ENCODE measurements at regions not wholly inside any gene's neighbourhood (a gene's known extent, or its start where the extent isn't known, plus 50 kb on each side); places are given as distances from the start of the nearest gene placed in this dataset.

DNA sequence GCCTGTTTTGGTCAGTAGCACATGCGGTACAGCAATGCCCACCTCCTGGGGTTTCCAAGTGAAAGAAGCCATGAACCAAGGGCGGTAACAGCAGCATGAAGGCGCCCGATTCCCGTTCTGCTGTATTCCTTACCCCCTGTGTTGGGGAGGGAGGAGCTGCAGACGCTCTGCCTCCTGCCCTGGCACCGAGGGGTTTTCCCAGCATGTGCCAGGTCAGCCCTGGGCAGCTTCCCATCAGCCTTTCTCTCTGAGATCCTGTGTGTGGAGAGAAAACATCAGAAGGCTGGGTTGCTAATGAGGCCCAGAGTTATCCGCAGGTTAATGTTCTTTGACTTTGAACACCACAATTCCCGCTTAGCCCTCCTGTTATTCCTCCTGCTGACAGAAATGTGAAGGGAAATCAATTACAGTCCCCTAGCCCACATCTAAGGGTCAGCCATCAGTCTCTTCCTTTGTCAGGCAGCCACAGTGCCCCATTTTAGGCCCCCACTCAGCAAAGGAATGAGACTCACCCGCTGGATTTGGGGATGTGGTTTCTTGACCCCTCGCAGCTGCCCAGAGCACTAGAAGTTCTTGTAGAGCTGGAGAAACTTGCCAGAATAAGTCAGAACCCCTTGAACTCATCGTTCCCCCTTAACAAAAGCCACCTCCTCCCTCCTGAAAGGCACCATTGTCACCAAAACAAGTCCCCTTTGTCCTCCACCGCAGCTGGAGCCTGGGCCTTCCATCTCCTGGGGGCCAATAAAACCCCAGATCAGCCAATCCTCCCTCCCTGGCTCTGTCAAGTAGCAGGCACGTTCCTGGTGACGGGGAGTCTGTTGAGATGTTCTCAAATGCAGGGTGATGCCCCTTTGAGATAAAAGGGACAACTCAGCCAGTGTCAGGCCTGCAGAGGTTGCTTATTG lies 168.5 kb downstream of the KATNIP start:
- H3K36me3 Mint-ChIP-seq (ENCODE audit: insufficient read depth in 2 of 2): no peaks in the 10 kb centered on the region
- H3K4me1 Mint-ChIP-seq (ENCODE audit: low read depth): no peaks in the 10 kb centered on the region
- no peaks in the 10 kb centered on the region for H3K9me3 Mint-ChIP-seq

DNA sequence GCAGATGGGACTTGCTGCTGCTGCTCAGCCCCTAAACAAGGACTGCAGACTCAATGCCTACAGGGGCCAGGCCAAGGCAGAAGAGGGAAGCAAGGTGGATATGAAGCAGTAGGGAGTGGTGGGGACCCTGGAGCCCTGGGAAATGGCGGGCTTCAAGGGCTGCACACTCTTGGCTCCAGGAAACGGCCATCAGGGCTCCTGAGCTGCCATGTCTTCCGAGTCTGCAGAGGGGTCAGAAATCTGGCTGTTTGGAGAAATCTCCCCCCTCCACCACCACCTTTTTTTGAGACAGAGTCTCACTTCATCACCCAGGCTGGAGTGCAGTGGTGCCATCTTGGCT lies 169.1 kb downstream of the KATNIP start:
- H3K36me3 Mint-ChIP-seq (ENCODE audit: insufficient read depth in 2 of 2): no peaks in the 10 kb centered on the region
- ATAC-seq (replicated peaks in 1 of 2) (no peak), DNase-seq (no peak)
- H3K9me3 Mint-ChIP-seq: no peaks in the 10 kb centered on the region
- H3K27ac Mint-ChIP-seq: no peak overlapping the region
- H3K4me1 Mint-ChIP-seq (ENCODE audit: low read depth): no peaks in the 10 kb centered on the region
- H3K4me3 Mint-ChIP-seq: no peak overlapping the region
- no peaks in the 10 kb centered on the region for H3K27me3 Mint-ChIP-seq (ENCODE audit: low read depth)

More for the DNA sequence above, 168.5 kb downstream of the KATNIP start:
- ATAC-seq (replicated peaks in 1 of 2) (no peak), DNase-seq (no peak)
- Mint-ChIP-seq H3K27ac (no peak overlapping the region), H3K4me3 (no peak overlapping the region), H3K27me3 (ENCODE audit: low read depth) (no peaks in the 10 kb centered on the region)

GRCh38 chr16:27720731-27721530 lies 171.0 kb downstream of the KATNIP start:
- Mint-ChIP-seq H3K4me3 (no peak overlapping the region), H3K4me1 (ENCODE audit: low read depth) (no peaks in the 10 kb centered on the region), H3K27me3 (ENCODE audit: low read depth) (no peaks in the 10 kb centered on the region), H3K27ac (no peak overlapping the region), H3K9me3 (no peaks in the 10 kb centered on the region), H3K36me3 (ENCODE audit: insufficient read depth in 2 of 2) (no peaks in the 10 kb centered on the region)
- ATAC-seq (replicated peaks in 1 of 2) (no peak), DNase-seq (no peak)

DNA sequence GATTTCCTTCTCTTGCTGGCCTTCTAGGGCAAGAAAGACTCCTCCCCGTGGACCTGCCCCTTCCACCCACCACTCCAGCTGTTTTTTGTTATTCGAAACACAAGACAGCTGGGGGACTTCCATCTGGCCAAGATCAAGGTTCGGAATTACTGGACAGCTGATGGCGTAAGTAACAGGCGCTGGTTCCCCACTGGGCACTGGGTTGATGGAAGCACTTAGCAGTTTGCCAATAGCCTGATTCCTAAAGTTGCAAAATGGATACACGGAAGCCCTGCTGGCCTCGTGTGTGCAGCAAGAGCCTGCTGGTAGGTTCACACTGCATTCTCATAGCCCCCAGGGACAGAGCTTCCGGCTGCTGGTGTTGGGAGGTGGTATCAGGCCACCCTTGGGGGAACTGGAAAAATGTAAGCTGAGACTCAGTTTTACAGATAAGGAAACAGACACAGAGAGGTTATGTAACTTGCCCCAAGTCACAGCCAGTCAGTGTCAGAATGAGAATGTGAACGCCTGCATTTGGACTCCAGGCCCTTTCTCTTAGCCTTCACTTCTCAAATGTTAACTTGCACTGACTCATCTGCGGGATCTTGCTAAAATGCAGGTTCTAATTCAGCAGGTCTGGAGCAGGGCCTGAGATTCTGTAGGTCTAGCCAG lies 171.7 kb downstream of the KATNIP start:
- H3K4me3 Mint-ChIP-seq: no peak overlapping the region
- H3K4me1 Mint-ChIP-seq (ENCODE audit: low read depth): no peaks in the 10 kb centered on the region
- DNase-seq: no peak
- no peak overlapping the region for H3K27ac Mint-ChIP-seq
- ATAC-seq (replicated peaks in 1 of 2): no peak
- no peaks in the 10 kb centered on the region for H3K27me3 Mint-ChIP-seq (ENCODE audit: low read depth)
- H3K36me3 Mint-ChIP-seq (ENCODE audit: insufficient read depth in 2 of 2): no peaks in the 10 kb centered on the region
- no peaks in the 10 kb centered on the region for H3K9me3 Mint-ChIP-seq

DNA sequence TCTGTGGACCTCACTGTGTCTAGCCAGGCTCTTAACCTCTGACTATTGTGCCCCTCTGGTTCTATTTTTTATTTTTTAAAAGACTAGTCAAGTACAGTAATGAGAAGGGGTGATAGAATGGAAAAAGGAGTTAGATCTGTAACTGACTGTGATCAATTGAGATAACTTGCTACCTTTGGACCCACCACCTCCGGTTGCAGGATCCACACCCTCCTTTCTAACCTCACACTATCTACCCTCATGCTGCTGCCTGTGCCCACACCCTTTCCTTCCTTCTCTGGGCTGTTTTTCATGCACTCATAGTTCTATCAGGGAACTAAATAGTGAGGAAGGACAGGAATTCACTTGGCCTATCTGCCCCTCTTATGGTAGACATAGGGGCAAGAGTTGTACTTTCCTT lies 172.3 kb downstream of the KATNIP start:
- Mint-ChIP-seq H3K9me3 (no peaks in the 10 kb centered on the region), H3K36me3 (ENCODE audit: insufficient read depth in 2 of 2) (no peaks in the 10 kb centered on the region), H3K27ac (no peak overlapping the region), H3K27me3 (ENCODE audit: low read depth) (no peaks in the 10 kb centered on the region), H3K4me1 (ENCODE audit: low read depth) (no peaks in the 10 kb centered on the region), H3K4me3 (no peak overlapping the region)
- ATAC-seq (replicated peaks in 1 of 2) (no peak), DNase-seq (no peak)

GRCh38 chr16:27722892-27723450 lies 173.0 kb downstream of the KATNIP start:
- Mint-ChIP-seq H3K4me1 (ENCODE audit: low read depth) (no peaks in the 10 kb centered on the region), H3K4me3 (no peak overlapping the region), H3K9me3 (no peaks in the 10 kb centered on the region), H3K36me3 (ENCODE audit: insufficient read depth in 2 of 2) (no peaks in the 10 kb centered on the region), H3K27me3 (ENCODE audit: low read depth) (no peaks in the 10 kb centered on the region), H3K27ac (no peak overlapping the region)
- DNase-seq (no peak), ATAC-seq (replicated peaks in 1 of 2) (no peak)

DNA sequence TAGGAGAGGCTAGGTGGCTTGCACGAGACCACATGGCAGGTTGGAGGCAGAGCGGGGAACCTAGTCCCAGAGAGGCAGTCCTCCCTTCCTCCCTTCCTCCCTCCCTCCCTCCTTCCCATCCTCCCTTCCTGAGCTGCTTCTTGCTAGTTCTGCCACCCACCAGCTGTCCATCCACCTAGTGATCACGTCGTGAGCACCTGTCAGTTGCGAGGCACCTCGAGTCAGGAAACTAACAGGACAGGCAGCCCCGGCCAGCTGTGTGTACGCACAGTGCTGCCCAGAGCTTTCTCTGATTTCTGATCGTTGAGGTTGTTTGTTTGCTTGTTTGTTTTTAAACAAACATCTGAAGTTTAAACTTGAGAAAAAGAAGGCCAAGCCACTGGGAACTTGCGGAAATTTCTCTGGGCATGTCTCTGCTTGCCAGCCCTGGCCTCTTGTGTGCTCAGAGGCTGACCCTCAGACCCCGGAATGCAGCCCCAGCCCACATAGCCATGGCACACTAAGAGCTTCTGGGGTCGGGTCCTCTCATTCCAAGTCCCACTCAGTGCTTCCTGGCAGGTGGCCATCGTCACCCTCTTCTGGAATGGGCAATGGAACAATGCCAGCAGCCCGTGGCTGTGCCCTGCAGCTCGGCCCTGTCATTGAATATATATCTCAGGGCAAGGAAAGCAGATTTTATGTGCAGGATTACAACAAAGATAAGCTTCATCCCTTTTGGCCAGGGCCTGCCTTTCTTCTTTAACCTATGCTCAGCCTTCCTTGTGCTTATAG lies 174.0 kb downstream of the KATNIP start:
- DNase-seq (no peak), ATAC-seq (replicated peaks in 1 of 2) (no peak)
- H3K27me3 Mint-ChIP-seq (ENCODE audit: low read depth): no peaks in the 10 kb centered on the region
- no peaks in the 10 kb centered on the region for H3K4me1 Mint-ChIP-seq (ENCODE audit: low read depth)
- H3K27ac Mint-ChIP-seq: no peak overlapping the region
- no peak overlapping the region for H3K4me3 Mint-ChIP-seq
- no peaks in the 10 kb centered on the region for H3K36me3 Mint-ChIP-seq (ENCODE audit: insufficient read depth in 2 of 2)
- H3K9me3 Mint-ChIP-seq: no peaks in the 10 kb centered on the region

DNA sequence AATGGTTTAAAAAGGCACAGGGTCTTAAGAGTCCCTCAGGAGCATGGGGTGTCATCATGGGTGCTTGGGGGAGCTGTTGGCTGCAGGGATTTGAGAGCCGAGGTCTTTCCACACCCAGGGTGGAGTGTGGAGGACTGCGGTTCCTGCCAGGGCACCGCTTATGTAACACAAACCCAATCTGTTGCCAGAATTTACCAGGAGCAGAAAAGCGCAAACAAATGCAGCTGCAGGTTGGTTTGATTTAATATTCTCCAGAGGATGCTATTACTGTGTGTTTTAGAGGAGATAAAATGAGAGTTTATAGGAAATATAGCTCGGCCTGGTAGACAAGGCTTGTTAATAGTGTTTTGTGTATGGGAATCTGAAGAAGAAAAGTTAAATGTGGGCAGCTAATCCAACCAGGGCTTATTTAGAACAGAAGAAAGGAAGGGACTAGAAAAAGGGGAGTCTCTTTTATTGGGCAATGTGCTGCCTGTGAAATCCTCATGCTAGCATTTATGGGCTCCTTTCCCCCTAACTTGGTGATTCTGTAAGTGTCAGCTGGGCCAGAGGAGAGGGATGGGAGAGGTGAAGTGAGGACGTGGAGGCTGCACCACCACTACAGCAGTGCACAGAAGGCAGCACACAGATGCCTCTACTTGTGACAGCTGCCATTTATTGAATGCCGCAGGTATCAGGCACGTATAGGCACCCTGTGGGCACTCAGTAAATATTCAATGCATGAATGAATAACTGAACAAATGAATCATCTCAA lies 174.7 kb downstream of the KATNIP start:
- Mint-ChIP-seq H3K27ac (peak overlapping the region; percentile 2), H3K4me3 (no peak overlapping the region), H3K36me3 (ENCODE audit: insufficient read depth in 2 of 2) (no peaks in the 10 kb centered on the region), H3K4me1 (ENCODE audit: low read depth) (peaks cover 3% of the 10 kb centered on the region), H3K9me3 (no peaks in the 10 kb centered on the region), H3K27me3 (ENCODE audit: low read depth) (no peaks in the 10 kb centered on the region)
- DNase-seq: no peak
- ATAC-seq (replicated peaks in 1 of 2): no peak

DNA sequence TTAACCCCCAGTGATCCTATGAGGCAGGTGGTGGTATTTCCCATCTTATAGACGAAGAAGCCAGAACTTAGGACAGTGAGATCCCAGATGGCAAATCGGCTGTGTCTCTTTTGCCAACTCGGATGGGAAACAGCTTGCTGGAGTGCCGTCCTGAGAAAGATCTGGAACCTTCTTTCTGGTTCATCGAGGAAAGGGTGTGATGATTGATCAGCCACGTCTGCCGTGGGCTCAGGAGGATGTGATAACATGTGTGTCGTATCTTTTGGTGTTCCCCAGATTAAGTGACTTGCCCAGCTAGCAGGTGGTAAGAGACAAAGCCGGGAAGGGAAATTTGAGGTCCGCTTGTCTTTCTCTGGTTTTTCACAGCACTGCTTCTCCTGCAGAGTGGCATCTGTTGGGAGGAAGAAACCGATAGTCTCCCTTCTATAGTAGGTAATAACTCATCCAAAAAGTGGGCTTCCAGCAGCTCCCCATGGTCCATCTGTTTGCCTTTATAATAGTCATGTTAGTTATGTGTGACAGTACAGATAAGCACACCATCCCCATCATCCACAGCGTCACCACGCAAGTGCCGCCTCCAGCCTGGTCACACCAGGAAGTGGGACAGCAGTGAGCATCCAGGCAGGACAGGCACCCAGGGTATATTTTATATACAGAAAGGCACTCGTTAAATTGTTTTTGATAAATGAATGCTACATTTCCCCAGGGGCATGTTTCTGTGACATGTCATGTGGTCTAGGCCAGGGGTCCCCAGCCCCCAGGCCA lies 175.5 kb downstream of the KATNIP start:
- Mint-ChIP-seq H3K27me3 (ENCODE audit: low read depth) (no peaks in the 10 kb centered on the region), H3K36me3 (ENCODE audit: insufficient read depth in 2 of 2) (no peaks in the 10 kb centered on the region), H3K4me1 (ENCODE audit: low read depth) (peaks cover 5% of the 10 kb centered on the region), H3K27ac (no peak overlapping the region), H3K9me3 (no peaks in the 10 kb centered on the region), H3K4me3 (no peak overlapping the region)
- DNase-seq (no peak), ATAC-seq (replicated peaks in 1 of 2) (no peak)

DNA sequence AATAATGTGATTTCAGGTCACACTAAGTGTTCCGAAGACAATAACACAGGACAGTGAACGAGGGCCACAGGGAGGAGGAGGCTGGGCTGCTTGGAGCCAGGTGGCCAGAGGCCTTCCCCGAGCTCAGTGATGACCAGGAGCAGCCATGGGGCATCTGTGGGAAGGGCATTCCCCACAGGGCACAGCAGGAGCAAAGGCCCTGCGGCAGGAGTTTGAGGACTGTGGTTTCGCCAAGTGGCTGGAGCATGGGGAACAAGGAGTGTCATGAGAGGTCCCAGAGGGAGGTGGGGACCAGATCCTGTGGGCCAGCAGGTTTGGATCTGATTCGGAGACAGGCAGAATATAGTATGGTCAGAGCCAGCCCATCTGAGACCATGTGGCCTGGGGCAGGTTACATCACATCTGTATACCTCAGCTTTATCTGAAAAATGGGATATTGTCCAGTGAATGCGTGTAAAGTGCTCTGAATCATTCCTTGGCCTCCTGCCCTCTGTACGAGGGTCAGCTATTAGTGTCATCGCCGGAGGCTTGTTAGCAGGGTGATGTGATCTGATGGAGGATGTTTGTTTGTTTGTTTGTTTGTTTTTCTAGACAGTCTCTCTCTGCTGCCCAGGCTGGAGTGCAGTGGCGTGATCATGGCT lies 176.8 kb downstream of the KATNIP start:
- Mint-ChIP-seq H3K27me3 (ENCODE audit: low read depth) (no peaks in the 10 kb centered on the region), H3K27ac (peak overlapping the region; percentile 14), H3K9me3 (no peaks in the 10 kb centered on the region), H3K36me3 (ENCODE audit: insufficient read depth in 2 of 2) (no peaks in the 10 kb centered on the region), H3K4me1 (ENCODE audit: low read depth) (peaks cover 5% of the 10 kb centered on the region), H3K4me3 (no peak overlapping the region)
- ATAC-seq (replicated peaks in 1 of 2): no peak
- DNase-seq: no peak

DNA sequence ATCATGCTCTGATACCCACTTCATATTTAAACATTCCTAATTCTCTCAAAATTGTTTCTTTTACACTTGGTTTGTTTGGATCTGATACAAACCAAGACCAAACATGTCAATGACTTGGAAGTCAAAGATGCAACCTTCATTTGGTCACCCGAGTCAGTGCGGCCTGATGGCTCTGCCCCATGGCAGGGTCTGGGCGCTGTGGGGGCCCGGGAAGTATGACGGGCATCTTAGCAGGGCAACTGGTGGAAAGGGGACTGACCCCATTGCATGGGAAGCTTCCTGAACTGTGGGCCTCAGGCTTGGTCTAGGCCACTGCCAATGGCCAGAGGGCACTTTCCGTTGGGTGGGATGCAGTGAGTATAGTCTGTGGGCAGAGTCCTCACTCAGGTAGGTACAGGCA lies 178.0 kb downstream of the KATNIP start:
- Mint-ChIP-seq H3K4me1 (ENCODE audit: low read depth) (peaks cover 5% of the 10 kb centered on the region), H3K36me3 (ENCODE audit: insufficient read depth in 2 of 2) (no peaks in the 10 kb centered on the region), H3K27me3 (ENCODE audit: low read depth) (no peaks in the 10 kb centered on the region), H3K4me3 (no peak overlapping the region), H3K27ac (no peak overlapping the region), H3K9me3 (no peaks in the 10 kb centered on the region)
- no peak for DNase-seq
- ATAC-seq (replicated peaks in 1 of 2): no peak
